ENCODE measurements at regions not wholly inside any gene's neighbourhood (a gene's known extent, or its start where the extent isn't known, plus 50 kb on each side); places are given as distances from the start of the nearest gene placed in this dataset.

GRCh38 chr12:47553266-47553665 is 152.6 kb downstream of the RPAP3 start:
- CTCF ChIA-PET (ENCODE audit: low intra/inter-chr PET ratio, low total read pairs): no interaction called here
- Histone ChIP-seq H4K20me1 (ENCODE audit: insufficient read depth, low read length) (no peaks in the 10 kb centered on the region), H3K27me3 (ENCODE audit: control insufficient read depth in 1 of 2, insufficient read depth in 2 of 2, low read length in 2 of 2) (no peaks in the 10 kb centered on the region; a peak in 2 of 5 replicates), H3K9ac (ENCODE audit: insufficient read depth, low read depth, low read length) (no peak overlapping the region), H3K4me3 (replicated peaks in 1 of 3; ENCODE audit: insufficient read depth in 1 of 3, low read depth in 2 of 3, low read length in 3 of 3) (no peak overlapping the region), H3K4me2 (ENCODE audit: low read depth, low read length) (no peak overlapping the region), H3K9me3 (ENCODE audit: low read length) (peaks cover 32% of the 10 kb centered on the region), H3K4me1 (ENCODE audit: insufficient read depth, low read length) (no peaks in the 10 kb centered on the region), H3K79me2 (ENCODE audit: insufficient read depth, low read length) (no peaks in the 10 kb centered on the region), H3K36me3 (replicated peaks in 1 of 2; ENCODE audit: control insufficient read depth in 1 of 2, insufficient read depth in 2 of 2, low read length in 2 of 2) (no peaks in the 10 kb centered on the region), H3K27ac (ENCODE audit: extremely low read length, insufficient read depth, low read length) (no peak overlapping the region), H2AFZ (ENCODE audit: low read length) (no peak overlapping the region)
- TF ChIP-seq ADNP (CRISPR knock-in tag; IDR thresholded peaks at IDR 0.05) (no peak), ZNF124 (CRISPR knock-in tag; IDR thresholded peaks at IDR 0.05) (peak; percentile 72; the same call in 1 of the 2 replicates)
- ATAC-seq: no peak
- 0% methylated on average over 3 of the region's 3 CpGs for WGBS (ENCODE audit: low lambda C conversion rate)
- in situ Hi-C loops (cut with HindIII; ENCODE audit: extremely low pct_ligation_motif_present, low pct_unique_long_range_greater_than_20kb) (no loop called here), intact Hi-C loops (cut with micrococcal nuclease; ENCODE audit: unreplicated experiment) (no loop called here)
- FAIRE-seq: no peak
- no peak for DNase-seq (ENCODE audit: low spot score)
- BruUV-seq (replicated peaks): no TSS peak
- POLR2A ChIA-PET: no interaction called here

GRCh38 chr12:47551426-47551851 is 154.4 kb downstream of the RPAP3 start:
- intact Hi-C loops (cut with micrococcal nuclease; ENCODE audit: unreplicated experiment): no loop called here
- CTCF ChIA-PET (ENCODE audit: low intra/inter-chr PET ratio, low total read pairs): no interaction called here
- Histone ChIP-seq H2AFZ (ENCODE audit: low read length) (no peak overlapping the region), H4K20me1 (ENCODE audit: insufficient read depth, low read length) (no peaks in the 10 kb centered on the region), H3K4me3 (replicated peaks in 1 of 3; ENCODE audit: insufficient read depth in 1 of 3, low read depth in 2 of 3, low read length in 3 of 3) (no peak overlapping the region), H3K27me3 (ENCODE audit: control insufficient read depth in 1 of 2, insufficient read depth in 2 of 2, low read length in 2 of 2) (no peaks in the 10 kb centered on the region; a peak in 1 of 5 replicates), H3K4me2 (ENCODE audit: low read depth, low read length) (no peak overlapping the region), H3K27ac (ENCODE audit: extremely low read length, insufficient read depth, low read length) (no peak overlapping the region), H3K4me1 (ENCODE audit: insufficient read depth, low read length) (no peaks in the 10 kb centered on the region), H3K36me3 (replicated peaks in 1 of 2; ENCODE audit: control insufficient read depth in 1 of 2, insufficient read depth in 2 of 2, low read length in 2 of 2) (no peaks in the 10 kb centered on the region), H3K9me3 (ENCODE audit: low read length) (peaks cover 31% of the 10 kb centered on the region), H3K9ac (ENCODE audit: insufficient read depth, low read depth, low read length) (no peak overlapping the region), H3K79me2 (ENCODE audit: insufficient read depth, low read length) (no peaks in the 10 kb centered on the region)
- FAIRE-seq: no peak
- in situ Hi-C loops (cut with HindIII; ENCODE audit: extremely low pct_ligation_motif_present, low pct_unique_long_range_greater_than_20kb): no loop called here
- POLR2A ChIA-PET: no interaction called here
- WGBS (ENCODE audit: low lambda C conversion rate): 4% methylated on average over 3 of the region's 3 CpGs
- TF ChIP-seq MED13 (CRISPR knock-in tag; IDR thresholded peaks at IDR 0.05) (no peak), ZNF850 (CRISPR knock-in tag; conservative IDR thresholded peaks at IDR 0.05) (no peak), NFE2L2 (IDR thresholded peaks at IDR 0.05; ENCODE audit: low read length) (peak; percentile 69), CREB1 (IDR thresholded peaks at IDR 0.05) (peak; percentile 47; the same call in 1 of the 2 replicates), CREB1 (CRISPR knock-in tag; IDR thresholded peaks at IDR 0.05) (no peak)
- ATAC-seq: no peak
- DNase-seq (ENCODE audit: low spot score): no peak
- no TSS peak for BruUV-seq (replicated peaks)

Data from HepG2 (cell line).